ENCODE measurements at regions not wholly inside any gene's neighbourhood (a gene's known extent, or its start where the extent isn't known, plus 50 kb on each side); places are given as distances from the start of the nearest gene placed in this dataset.
"Not testable (repeated sequence)": the region's sequence is repeated elsewhere in the genome, so short reads cannot be mapped to it uniquely, and the experiment has no call there.

GRCh38 chr5:104048231-104048630 lies 485.6 kb upstream of the NUDT12 start:
- DNase-seq, result no peak

- DNase-seq, result no peak
Observed at GRCh38 chr5:104045987-104046386, 483.4 kb upstream of the NUDT12 start.

GRCh38 chr5:104039871-104040270 lies 477.3 kb upstream of the NUDT12 start:
- not testable (repeated sequence) for DNase-seq

- not testable (repeated sequence) for DNase-seq
Observed at GRCh38 chr5:104037136-104037535, 474.5 kb upstream of the NUDT12 start.

GRCh38 chr5:104033186-104033585 lies 470.6 kb upstream of the NUDT12 start:
- DNase-seq, result not testable (repeated sequence)

GRCh38 chr5:104024538-104024937 lies 461.9 kb upstream of the NUDT12 start:
- no peak for DNase-seq

GRCh38 chr5:104023739-104024138 lies 461.1 kb upstream of the NUDT12 start:
- no peak for DNase-seq

GRCh38 chr5:104019956-104020355 lies 457.4 kb upstream of the NUDT12 start:
- no peak for DNase-seq

GRCh38 chr5:104018299-104018698 lies 455.7 kb upstream of the NUDT12 start:
- no peak for DNase-seq

- DNase-seq, result peak; percentile 54
Observed at GRCh38 chr5:104016646-104017045, 454.1 kb upstream of the NUDT12 start.

GRCh38 chr5:104015765-104016164 lies 453.2 kb upstream of the NUDT12 start:
- no peak for DNase-seq

- DNase-seq, result not testable (repeated sequence)
Observed at GRCh38 chr5:104002783-104003182, 440.2 kb upstream of the NUDT12 start.

- no peak for DNase-seq
Observed at GRCh38 chr5:104001136-104001535, 438.5 kb upstream of the NUDT12 start.

GRCh38 chr5:103993031-103993430 lies 430.4 kb upstream of the NUDT12 start:
- no peak for DNase-seq

GRCh38 chr5:103990064-103990463 lies 427.5 kb upstream of the NUDT12 start:
- no peak for DNase-seq

GRCh38 chr5:103981592-103981991 lies 419.0 kb upstream of the NUDT12 start:
- DNase-seq, result no peak

GRCh38 chr5:103973669-103974068 lies 411.1 kb upstream of the NUDT12 start:
- no peak for DNase-seq

- not testable (repeated sequence) for DNase-seq
Observed at GRCh38 chr5:103966295-103966694, 403.7 kb upstream of the NUDT12 start.

- DNase-seq, result no peak
Observed at GRCh38 chr5:103962023-103962422, 399.4 kb upstream of the NUDT12 start.

GRCh38 chr5:103953601-103954382 lies 391.2 kb upstream of the NUDT12 start:
- DNase-seq, result no peak

- no peak for DNase-seq
Observed at GRCh38 chr5:103951776-103952175, 389.2 kb upstream of the NUDT12 start.

GRCh38 chr5:103943230-103943629 lies 380.6 kb upstream of the NUDT12 start:
- DNase-seq, result no peak

- DNase-seq, result no peak
Observed at GRCh38 chr5:103942587-103943186, 380.1 kb upstream of the NUDT12 start.

GRCh38 chr5:103941596-103941995 lies 379.0 kb upstream of the NUDT12 start:
- DNase-seq, result no peak

All from fibroblast of skin of abdomen (primary cell).